Stimulated activated CD8-positive, alpha-beta memory T cell treated with anti-CD3 and anti-CD28 coated beads, Interleukin-2, amount 100 ng/mL, for 1 hour (primary cell): ENCODE measurements at regions not wholly inside any gene's neighbourhood (a gene's known extent, or its start where the extent isn't known, plus 50 kb on each side); places are given as distances from the start of the nearest gene placed in this dataset.
"Not testable (repeated sequence)": the region's sequence is repeated elsewhere in the genome, so short reads cannot be mapped to it uniquely, and the experiment has no call there.

Source experiments
- DNase-seq, 2 donors: peaks; one replicate each; pipeline ENCODE4 v3.0.0-alpha.2; 2020; ENCODE audit warnings: low read depth in 2 of 2

DNA sequence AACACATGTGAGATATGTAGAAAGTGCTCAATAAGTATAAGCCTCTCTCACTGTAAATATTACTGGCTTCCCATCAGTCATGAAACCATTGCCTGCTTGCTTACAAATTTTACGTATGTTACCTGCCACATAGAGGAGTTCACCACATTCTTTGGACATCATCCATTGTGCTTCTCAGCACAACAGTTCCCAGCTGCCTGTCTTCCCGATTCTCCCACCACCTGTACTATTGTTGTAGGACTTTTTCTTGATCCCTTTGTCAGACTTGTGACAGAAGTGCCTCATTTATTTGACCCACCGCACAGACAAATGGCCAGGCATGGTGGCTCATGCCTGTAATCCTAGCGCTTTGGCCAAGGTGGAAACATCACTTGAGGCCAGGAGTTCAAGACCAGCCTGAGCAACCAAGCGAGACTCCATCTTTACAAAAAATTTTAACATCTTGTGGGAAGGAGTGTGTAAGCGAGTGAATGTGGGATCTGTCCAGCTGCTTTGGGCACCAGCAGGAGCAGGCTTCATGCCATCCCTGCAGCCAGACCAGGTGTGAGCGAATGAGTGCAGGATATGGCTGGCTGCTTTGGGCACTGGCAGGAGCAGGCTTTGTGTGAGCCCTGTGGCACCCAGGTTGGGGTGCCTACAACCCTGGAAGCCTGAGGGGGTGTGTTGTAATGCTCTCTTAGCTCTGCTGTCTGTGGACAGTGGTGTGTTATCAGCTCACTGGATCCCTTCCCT is 139.9 kb upstream of the ELL2 start:
- no peak for DNase-seq

DNA sequence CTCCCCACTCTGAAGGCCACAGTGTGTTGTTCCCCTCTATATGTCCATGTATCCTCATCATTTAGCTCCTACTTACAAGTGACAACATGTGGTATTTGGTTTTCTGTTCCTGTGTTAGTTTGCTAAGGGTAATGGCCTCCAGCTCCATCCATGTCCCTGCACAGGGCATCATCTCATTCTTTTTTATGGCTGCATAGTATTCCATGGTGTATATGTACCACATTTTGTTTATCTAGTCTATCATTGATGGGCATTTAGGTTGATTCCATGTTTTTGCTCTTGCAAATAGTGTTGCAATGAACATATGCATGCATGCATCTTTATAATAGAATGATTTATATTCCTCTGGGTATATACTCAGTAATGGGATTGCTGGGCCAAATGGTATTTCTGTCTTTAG is 135.8 kb upstream of the ELL2 start:
- DNase-seq: not testable (repeated sequence)

DNA sequence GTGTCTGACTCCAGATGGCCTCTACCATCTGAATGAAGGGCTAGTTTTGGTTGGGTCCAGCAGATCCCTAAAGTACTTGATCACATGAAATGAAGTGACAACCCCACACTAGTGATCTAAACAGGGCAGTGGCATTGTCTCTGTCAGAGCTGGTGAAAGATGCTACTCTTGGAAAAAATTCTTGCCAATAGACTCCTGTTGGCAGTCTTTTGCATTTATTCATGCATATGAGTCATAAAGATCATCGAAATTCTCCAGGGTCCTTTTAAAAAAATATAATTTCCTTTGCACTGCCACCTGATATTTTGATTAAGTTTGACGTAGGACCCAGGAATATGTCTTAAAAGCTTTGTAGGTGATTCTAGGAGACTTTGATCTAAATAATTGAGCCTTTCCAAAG is 135.1 kb upstream of the ELL2 start:
- no peak for DNase-seq

DNA sequence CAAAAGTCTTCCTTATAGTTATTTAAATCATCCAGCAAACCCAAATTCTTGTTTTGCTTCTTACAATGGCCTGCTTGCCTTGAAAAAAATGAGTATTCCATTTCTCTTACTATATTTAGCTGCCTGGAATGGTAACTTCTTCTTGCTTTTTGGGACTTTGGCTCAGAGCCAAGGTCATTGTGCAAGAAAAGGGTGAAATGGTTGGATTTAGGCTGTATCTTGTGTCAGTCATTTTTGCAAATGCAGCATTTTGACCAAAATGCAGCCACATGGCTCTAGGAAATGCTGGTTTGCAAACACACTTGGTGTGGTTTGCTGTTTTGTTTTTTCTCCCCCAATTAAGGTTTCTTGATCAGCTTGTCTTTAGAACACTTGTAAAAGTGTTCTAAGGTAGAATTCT is 133.3 kb upstream of the ELL2 start:
- DNase-seq: no peak

DNA sequence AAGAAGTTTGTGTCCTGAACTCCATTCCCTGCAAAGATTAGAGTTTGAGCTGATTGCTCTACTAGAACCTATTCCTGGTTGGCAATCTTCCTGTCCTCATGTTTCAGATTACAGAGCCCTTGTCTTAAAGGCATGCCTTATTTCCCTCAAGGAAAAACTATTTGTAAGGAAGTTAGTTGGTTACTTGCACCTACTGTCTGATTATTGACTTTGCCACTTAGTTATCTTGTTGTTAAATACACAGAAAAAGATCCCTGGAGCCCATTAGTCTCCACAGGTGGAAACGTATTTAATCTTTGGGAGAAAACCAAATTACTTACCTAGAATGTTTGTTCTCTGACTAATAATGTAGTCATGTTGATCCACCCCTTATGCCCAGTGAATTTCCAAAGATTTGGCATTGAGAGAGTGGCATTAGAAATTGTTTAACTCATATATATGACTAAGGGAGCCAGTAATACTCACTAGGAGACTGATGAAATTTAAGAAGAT is 132.3 kb upstream of the ELL2 start:
- no peak for DNase-seq

DNA sequence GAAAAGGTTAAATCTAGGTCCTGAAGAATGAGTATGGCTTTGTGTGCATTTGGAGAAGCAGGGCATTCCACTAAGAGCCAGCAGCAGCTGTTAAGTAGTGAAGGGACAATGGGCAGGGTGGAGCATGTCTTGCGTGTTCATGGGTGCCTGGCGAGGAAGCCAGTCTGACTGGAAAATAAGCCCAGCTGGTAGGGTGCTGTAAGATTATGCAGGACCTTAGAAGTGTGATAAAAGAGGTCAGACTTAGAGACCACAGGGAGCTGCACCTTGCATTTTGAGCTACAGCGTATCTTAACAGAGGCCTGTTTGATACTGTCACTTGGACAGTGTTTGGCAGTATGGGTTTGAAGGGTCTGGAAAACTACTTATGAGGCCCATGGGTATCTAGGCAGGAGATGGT is 131.7 kb upstream of the ELL2 start:
- no peak for DNase-seq

DNA sequence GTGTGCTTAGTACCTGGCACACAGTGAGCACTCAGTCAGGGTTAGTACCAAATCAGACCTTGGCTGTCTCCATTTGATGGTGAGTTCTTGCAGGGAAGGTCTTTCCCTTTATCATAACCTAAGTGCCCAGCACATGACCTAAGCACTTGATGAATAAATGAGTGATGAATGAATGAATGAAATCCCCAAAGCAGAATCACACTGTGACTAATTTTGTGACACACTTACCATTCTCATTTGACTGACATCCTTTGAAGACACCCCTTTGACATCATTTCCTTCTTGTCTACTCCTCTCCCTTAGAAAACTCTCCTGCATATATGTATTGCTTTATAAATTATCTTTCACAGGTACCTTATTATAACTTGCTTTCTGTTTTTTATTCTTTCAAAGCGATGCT is 130.2 kb upstream of the ELL2 start:
- DNase-seq: no peak

DNA sequence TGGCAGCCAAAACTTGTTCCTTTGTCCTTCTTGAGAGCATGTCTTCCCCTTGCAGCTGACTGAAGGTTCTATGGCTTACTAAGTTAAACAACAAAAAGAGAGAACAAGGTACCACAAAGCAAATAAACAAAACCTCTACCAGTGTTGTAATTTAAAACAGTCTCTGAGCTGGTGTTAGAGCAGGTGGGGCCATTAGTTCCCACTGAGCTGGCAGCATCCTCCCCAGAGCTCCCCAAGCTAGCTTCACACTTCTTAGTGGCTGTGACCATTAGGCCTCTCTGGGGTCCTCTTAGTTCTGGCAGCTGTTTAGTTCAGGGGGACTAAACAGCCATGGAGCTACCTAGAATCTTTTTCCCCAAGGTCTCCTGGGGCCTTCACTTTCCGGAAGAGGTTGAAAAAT is 128.6 kb upstream of the ELL2 start:
- DNase-seq: no peak

DNA sequence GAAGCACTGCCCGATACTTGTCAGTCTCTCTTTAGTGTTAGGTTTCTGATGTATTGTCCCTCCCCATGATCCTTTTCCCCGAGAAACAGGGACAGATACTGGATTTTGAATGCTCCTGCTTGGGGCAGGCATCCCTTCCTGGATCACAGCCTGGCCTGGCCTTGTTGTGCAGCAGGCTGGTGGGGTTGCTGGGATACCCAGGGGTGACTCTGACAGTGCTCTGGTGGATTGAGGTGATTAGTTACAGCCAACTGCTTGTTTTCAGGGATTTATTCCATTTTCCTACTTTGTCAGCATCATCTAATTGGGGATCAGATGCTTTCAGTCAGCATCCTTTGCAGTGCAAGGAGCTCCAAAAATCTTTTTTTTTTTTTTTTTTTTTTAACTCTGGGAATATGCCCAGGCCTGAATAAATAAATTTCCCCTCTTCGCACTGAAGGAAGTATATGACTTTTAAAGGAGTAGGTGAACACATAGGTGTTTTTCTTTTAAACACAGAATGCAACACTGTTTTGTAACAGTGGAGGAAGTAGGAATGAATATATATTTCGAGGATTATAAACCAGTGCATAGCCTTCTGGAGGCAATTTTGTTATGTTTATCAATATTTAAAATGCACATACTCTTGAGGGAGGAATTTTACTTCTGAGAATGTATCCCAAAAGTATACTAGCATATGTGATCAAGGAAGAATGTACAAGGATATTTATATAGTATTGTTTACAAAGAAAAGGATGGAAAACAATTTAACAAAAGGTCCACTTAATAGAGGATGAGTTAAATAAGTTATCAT is 127.3 kb upstream of the ELL2 start:
- DNase-seq: no peak

DNA sequence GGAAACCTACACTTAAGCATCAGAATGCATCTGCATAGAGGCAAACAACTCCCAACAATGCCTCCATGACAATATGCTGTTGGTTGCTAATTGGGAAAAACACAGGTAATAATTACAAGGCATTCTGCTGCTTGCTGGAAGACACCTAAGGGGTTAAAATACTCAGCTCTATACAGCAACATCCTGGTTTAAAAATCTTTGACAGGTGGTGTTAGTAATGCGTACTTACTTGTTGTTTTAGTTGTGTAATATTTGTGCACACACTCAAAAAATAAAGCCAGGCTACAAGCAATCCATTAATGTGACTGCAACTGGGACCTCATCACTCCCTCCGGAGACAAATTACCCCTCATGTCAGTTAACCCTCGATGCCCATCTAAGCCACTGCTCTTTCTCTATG is 126.3 kb upstream of the ELL2 start:
- DNase-seq: no peak

DNA sequence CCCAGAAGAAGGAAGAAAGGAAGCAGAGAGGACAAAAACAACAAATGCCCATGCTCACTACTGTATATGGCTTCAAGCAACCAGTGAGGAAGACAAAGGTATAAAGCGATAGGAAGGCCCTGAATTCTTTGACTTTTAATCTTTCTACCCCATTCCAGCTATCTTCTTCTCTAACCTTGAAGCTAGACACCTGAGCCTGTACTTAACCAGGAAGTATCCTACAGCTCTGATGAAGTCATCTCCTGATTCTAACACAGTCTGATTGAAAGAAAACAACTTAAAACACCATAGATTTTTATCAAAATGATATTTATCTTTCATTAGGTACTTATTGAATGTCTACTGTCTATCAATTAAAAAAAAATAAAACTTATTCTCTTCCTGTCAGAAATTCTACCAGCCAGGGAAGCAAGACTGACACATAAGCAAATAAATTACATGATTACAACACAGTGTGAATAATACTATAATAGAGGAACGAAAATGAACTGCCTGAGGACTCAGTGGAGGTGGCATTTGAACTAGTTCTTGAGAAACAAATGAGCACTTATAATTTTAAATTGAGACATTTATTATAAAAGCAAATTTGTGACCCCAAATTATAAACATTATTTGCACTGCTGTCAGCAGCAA is 123.3 kb upstream of the ELL2 start:
- DNase-seq: no peak

DNA sequence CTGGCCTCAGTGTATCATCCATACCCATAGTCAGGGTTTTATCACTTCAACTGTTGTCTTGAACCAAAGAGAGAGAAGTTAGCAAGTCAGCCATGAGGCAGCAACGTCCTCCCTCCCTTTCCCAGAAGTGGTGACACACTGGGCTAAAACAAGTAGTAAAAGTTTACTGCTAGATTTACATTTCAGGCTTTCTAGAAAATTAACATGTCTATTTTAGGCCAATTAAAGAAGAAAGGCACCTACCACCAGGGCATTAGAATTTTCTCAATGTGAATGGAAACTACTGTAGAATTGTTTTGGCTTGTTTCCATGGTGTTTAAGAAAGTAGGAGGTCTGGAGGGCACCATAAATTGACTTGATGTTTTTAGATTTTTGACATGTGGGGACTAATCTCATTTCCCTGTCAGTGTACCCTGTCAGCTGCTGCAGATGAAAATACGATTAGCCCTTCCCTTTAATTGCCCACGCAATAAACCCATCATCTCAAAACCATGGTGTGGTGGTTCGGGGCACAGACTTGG is 121.8 kb upstream of the ELL2 start:
- DNase-seq: no peak

DNA sequence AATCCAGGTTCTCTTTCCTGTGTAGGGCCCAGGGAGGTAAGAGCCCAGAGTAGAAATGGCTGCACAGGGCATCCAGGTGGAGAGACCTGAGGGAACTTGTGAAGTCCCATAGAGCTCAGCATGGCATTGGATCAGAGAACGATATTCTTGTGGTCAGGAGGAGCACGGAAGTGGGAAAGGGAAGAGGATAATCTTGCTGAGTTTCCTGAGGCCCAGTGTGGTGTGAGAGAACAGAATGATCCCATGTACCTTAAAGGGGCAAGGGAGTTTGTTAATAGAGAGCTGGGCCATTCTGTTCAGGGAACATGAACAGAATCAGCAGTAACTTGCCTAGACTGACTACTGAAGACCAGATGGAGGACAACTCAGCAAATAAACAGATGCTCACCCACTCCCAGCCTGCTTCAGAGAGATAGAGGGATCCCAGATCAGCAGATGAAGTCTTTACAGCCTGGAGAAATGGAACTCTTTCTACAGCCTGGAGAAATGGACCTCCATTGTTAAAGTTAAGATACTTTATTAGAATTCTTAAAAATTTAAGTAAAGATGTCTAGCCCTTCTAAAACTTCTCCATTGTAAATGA is 119.7 kb upstream of the ELL2 start:
- DNase-seq: no peak

DNA sequence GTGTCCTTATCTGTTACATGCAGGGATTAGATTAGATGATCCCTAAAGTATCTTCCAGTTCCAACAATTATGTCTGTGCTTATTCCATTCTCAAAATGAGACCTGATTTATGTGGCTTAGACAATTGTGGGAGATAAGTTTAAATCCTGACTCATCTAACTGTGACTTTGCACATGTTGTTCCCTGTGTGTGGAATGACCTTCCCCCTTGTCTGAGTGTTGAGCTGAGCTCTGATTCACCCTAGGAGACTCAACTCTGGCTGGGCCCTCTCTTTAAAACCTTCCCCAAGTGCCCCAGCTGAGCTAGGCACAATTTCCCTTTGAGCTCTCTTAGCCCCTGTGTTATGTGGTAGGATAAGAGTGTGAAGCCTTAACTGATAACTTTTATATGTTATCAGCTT is 118.9 kb upstream of the ELL2 start:
- no peak for DNase-seq

DNA sequence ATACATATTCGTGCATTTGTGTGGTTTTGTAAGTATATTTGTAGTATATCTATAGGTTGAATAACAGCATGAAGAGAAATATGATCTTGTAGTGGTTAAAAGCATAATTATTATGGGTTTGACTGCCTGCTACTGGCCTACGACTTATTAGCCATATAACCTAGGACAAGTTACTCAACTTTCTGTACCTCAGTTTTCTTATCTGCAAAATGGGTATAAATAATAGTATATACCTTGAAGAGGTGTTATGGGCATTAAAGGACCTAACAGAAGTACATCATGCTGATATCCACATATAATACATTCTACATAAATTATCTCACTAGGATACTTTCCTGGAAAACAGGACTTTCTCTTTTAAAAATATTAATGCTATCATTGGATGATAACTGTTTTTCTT is 118.3 kb upstream of the ELL2 start:
- DNase-seq: no peak

DNA sequence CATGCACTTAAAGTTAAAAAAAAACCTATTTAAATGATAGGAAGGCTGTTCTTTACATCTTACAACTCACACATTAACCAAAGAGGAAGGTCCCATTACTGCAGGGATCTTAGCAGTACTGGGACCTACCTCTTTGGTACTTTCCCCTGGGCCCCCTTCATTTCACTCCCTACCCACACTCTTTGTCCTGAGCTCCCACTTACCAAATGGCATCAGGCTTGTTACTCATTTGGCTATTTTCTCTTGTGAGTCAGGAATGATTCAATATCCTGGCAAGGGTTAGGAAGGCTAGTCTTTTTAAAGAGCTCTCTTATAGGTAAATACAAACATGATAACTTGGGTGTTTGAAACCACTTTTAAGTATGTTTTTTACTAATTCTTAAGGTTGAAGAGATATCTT is 117.4 kb upstream of the ELL2 start:
- no peak for DNase-seq

DNA sequence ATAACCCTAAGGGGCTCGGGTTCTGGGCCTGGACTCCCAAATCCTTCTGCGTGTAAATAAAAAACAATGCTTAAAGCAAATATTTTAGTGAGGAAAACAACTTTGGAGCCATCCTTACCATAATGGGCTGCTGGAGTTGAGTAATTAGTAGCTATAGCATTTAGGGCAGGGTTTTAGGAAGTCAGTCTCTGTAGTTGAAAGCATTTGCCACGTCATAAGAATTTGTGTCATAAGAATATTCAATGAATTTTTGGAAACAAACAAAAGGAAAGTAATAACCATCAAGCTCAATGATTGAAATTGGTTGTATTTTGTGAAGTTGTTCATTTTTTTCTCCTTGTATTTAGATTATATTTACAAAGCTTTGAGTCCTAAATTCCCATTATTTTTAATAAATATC is 114.8 kb upstream of the ELL2 start:
- DNase-seq: no peak

DNA sequence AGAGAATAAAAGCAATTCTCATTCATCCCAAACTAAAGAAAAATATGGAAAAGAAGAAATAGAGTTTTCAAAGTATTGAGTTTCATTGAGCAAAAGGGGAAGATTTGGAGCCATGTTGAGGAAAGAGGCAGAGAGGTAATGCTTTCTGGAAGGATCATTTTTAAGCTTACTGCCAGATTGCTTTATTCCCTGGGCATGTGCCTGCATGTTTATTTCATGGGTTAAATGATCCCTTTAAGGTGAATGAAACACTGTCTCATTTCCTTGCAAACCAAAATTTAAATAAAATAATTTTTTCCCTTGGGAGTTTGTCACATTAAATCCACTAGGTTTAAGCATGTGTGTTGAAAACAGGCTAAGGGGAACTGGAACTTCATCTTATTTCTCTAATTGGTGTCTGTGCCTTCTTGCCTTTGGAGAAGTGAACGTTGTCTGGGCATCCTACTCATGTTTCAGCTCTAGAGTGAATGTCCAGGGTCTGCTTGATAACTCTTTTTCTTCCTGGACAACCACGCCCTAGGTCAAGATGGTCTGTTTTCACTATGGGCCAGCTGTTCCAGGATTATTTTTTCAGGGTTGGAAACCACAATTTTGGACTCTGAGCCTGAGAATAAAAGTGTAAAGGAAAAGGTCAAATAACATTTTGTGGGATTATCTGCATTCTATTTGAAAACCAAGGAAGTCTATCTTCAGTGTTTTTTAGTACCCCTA is 114.1 kb upstream of the ELL2 start:
- DNase-seq: no peak

DNA sequence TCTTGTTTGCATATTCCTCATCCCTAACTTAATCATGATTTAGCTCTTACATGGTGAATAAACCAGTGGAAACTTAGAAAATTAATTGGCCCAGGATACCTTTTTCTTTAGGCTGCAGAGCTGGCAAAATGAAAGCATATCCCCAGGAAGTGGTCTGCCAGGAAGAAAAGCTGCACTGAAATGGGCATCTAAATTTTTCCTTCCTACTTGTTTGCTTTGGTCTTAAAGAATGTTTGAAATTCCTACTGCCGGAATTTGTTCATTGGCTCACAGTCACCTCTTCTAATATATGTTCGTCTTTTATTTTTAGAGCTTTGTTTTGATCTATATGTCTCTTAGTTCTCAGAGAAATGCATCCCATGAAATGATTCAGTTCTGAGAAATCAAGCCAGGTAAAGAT is 113.2 kb upstream of the ELL2 start:
- no peak for DNase-seq

DNA sequence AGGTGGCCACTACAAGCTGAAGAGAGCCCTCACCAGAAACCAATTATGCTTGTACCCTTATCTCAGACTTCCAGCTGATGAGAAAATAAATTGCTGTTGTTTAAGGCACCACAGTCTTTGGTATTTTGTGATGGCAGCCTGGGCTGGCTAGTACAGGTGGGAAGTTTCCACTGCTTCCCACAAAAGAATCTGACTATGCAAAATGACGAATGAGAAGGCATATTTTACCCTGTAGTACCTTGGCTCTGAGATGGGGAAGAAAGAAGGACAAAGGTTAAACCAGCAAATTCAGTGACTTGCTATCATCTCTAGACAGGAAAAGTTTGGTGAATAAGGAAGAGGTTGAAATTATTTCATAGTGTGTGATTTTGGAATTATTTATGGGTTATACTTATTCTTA is 112.8 kb upstream of the ELL2 start:
- no peak for DNase-seq

DNA sequence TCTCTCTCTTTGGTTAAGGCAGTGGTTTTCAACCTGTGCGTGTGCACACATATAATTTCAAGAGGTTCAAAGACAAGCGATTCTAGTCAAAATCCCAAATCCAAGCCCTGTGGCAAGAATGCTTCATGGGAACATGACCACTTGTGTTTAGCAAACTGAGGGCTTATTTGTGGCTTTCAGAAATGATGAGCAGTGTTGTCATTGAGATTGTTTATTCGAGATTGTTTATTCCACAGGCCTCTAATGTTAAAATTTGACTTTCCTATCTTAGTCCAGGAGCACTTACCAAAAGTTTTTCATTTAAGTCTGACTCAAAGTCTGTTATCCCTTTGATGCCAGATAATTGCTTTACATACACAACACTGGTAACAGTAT is 111.1 kb upstream of the ELL2 start:
- no peak for DNase-seq
